ENCODE measurements at regions not wholly inside any gene's neighbourhood (a gene's known extent, or its start where the extent isn't known, plus 50 kb on each side); places are given as distances from the start of the nearest gene placed in this dataset.
"Not testable (repeated sequence)": the region's sequence is repeated elsewhere in the genome, so short reads cannot be mapped to it uniquely, and the experiment has no call there.

GRCh38 chr13:48823526-48823925 lies 152.2 kb upstream of the FNDC3A start:
- not testable (repeated sequence) for TF ChIP-seq CTCF (IDR thresholded peaks at IDR 0.05); ZFX (IDR thresholded peaks at IDR 0.05; ENCODE audit: borderline replicate concordance)

Measured in 22Rv1 (cell line).